ES-I3 (cell line): ENCODE measurements at regions not wholly inside any gene's neighbourhood (a gene's known extent, or its start where the extent isn't known, plus 50 kb on each side); places are given as distances from the start of the nearest gene placed in this dataset.

ENCODE experiments used
- H3K36me3 ChIP-seq: 2 replicates; pipeline ENCODE4 v1.6.1; 2013; ENCODE audit warnings: mild to moderate bottlenecking, low read length, control low read depth, moderate library complexity; ENCODE audit not compliant: insufficient read depth
- H3K4me1 ChIP-seq: 2 replicates; pipeline ENCODE4 v1.6.1; 2013; ENCODE audit warnings: mild to moderate bottlenecking, control low read depth, low read length; ENCODE audit not compliant: insufficient read depth
- H3K9ac ChIP-seq: 2 replicates; pipeline ENCODE4 v1.6.1; 2013; ENCODE audit warnings: low read depth, mild to moderate bottlenecking, low read length, moderate library complexity
- H3K9me3 ChIP-seq: 2 replicates; pipeline ENCODE4 v1.6.1; 2013; ENCODE audit warnings: mild to moderate bottlenecking, low read length, moderate library complexity; ENCODE audit not compliant: control insufficient read depth, insufficient read depth

DNA sequence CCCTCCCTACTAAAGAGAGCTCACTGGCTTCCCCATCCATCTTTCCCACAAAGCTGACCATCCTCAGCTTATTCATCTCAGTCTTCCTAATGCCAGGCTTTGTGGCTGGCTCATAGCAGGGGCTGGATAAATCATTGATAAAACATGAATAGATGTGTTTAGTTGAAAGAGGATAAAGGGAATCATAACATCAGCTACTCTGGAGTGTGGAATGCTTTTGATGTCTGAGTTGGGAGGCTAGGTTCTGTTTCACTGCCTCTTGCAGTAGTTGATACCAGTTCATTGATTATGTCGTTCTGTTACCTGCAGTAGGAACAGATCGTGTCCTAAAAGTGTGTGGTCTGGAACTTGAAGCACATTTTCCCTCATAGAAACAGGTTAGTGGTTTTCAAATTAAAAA lies 66.3 kb upstream of the HK2 start:
- Histone ChIP-seq H3K9ac (no peak overlapping the region), H3K4me1 (peaks cover 10% of the 10 kb centered on the region; the same call in 1 of the 2 replicates), H3K36me3 (no peaks in the 10 kb centered on the region), H3K9me3 (no peaks in the 10 kb centered on the region)

DNA sequence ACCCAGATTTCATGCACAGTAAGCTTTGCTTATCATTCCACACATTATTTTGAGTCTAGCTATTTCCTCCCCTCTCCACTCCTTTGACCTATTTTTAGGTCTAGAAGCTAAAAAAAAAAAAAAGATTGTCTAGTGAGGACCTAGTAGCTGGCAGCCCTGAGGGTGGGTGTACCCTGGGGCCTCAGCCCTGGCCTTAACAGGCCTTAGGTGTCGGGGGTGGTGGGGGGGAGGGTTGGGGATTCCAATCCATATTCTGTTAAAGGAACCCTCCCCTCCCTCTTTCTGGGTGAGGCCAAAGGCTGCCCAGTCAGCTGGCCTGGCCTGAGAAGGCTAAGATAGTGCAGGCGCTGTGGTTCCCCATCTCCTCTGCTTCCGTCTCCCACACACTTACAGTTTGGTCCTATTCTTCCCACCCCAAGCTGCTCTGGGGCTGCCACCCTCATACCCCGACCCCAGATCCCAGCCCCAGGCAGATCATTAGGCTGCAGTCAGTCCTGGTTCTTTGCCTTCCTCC lies 65.5 kb upstream of the HK2 start:
- no peak overlapping the region for H3K9ac ChIP-seq
- peaks cover 10% of the 10 kb centered on the region; the same call in 1 of the 2 replicates for H3K4me1 ChIP-seq
- no peaks in the 10 kb centered on the region for H3K9me3 ChIP-seq
- H3K36me3 ChIP-seq, result no peaks in the 10 kb centered on the region

DNA sequence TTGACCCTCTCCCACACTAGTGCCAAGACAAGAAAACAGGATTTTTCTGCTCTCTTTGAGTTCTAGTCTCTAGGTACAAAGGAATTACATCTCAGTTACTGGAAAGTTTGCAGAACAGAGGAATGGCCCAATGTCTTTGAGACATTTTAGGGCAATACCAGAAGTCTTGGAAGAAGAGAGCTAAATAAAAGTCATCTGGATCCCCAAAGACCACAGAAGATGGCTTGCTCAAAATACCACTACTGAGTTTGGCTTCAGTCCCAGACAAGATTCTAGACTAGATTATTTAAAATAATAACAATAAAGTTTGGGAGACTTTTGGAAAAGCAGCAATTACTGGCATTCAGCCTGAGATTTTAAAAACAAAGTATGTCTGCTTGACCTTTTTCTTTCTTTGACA lies 61.9 kb upstream of the HK2 start:
- Histone ChIP-seq H3K36me3 (no peaks in the 10 kb centered on the region), H3K9me3 (no peaks in the 10 kb centered on the region), H3K9ac (no peak overlapping the region), H3K4me1 (no peaks in the 10 kb centered on the region)

DNA sequence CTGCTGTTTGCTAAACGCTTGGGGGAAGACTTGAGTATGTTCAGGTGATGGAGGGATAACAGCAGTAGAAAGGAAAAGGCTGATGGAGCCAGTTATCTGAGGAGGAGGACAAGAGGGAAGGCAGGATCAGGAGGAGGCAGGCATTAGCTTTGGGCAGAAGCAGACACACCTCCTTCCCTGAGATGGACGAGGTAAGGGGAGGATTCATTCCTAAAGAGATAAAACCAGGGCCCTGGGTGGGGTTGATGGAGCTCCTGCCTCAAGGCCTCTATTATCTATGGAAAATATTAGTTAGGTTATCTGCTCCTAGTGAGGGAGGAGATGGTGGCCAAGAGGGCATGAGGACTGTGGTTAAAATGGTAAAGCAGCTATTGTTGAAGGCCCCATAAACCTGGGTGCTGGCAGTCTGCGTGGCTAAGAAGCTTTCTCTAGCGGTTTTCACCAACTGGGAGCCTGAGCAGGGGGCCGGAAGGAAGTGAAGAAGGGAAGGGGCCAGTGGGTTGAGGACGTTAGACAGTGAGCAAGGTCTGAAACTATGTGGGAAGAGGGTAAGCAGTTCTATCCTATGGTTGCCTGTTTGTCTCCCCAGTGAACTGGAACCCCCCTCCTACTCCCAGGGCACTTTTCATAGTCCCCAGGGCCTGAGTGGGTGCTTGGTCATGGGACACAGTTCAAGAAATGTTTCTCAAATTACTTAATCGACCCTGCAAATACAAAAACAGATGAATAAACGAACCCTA lies 56.6 kb upstream of the HK2 start:
- Histone ChIP-seq H3K9me3 (no peaks in the 10 kb centered on the region), H3K9ac (no peak overlapping the region), H3K4me1 (peaks cover 6% of the 10 kb centered on the region; the same call in 1 of the 2 replicates), H3K36me3 (no peaks in the 10 kb centered on the region)

DNA sequence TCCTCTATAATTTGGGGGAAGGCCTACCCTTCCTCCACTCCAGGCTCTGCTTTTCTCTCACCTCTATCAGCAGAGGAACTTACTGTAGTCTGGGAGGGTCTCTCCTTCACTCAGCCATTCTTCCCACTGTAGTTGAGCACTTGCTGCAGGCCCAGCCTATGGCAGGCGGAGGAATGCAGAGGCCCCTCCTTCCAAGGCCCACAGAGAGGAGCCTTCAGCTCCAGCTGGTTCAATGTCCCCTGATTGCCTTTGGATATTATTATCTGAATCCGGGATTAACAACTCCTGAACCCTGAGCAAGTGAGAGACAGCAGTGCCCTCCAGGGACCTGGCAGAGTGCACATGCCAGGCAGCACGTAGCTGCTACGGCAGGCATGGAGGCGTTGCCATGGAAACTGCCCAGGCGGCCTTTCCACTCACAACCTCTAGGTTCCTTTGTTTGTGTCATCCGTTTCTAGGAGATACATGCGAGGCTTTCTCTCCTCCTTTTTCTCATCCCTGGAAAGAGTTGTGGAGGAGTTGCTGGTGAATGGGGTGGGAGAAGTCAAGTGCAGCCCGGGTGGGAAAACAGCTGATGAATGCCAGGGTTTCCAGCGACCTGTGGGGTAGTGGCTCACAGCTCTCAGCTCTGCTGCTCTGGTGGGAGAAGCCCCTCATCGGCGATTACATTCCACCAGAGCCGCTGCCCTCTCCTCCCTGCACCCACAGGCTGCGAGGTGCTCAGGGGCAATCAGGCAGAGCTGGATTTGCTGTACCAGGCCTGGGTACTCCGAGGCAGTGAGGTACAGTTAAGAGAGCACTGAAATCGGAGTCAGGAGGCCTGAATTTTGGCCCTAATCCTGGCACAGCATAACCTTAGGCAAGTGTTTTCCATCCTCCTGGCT lies 55.3 kb upstream of the HK2 start:
- H3K9me3 ChIP-seq, result no peaks in the 10 kb centered on the region
- H3K36me3 ChIP-seq, result no peaks in the 10 kb centered on the region
- H3K4me1 ChIP-seq, result peaks cover 6% of the 10 kb centered on the region; the same call in 1 of the 2 replicates
- H3K9ac ChIP-seq, result peak overlapping the region; percentile 37; the same call in 1 of the 2 replicates

DNA sequence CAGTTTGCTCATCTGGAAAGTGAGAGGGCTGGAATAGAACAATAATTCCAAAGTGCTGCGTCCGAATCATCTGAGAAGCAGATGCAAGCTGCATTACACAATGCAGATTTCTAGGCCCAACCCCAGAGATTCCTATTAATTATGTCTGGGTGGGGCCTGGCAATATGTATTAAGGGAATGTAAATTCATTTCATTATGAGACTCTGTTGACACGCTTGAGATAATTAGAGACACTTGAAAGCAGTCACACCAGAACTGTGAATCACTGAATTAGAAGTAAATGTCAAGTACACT lies 54.7 kb upstream of the HK2 start:
- Histone ChIP-seq H3K4me1 (peaks cover 6% of the 10 kb centered on the region; the same call in 1 of the 2 replicates), H3K9ac (no peak overlapping the region), H3K36me3 (no peaks in the 10 kb centered on the region; the same call in 1 of the 2 replicates), H3K9me3 (no peaks in the 10 kb centered on the region)

DNA sequence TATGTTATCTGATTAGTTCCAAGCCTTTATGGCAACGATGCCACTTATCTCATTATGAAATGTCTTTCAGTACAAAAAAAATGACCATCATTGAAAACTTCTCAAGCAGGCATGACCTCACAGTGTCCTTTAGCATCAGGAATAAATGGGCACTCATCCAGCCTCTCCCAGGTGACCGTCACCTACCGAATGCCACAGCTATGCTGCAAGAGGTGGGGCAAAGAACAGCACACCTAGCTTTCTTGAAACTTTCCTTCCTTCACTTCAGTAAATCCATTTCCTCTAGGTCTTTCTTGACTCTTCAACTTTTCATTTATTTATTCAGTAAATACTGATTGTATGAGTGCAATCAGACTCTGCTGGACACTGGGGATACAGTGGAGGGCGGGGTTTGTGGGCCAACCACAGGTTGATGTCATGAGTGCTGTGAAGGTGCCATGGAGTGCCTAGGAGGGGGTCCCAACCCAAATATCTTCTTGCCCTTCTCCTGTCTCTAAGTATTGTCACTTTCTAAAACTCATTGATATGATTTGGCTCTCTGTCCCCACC lies 54.3 kb upstream of the HK2 start:
- H3K4me1 ChIP-seq, result peaks cover 6% of the 10 kb centered on the region; the same call in 1 of the 2 replicates
- H3K9ac ChIP-seq, result no peak overlapping the region
- H3K9me3 ChIP-seq, result no peaks in the 10 kb centered on the region
- H3K36me3 ChIP-seq, result no peaks in the 10 kb centered on the region; the same call in 1 of the 2 replicates
